HG02870 (cell line): ENCODE measurements at regions not wholly inside any gene's neighbourhood (a gene's known extent, or its start where the extent isn't known, plus 50 kb on each side); places are given as distances from the start of the nearest gene placed in this dataset.

ENCODE experiments used
- ATAC-seq: cut with Tn5 transposase; IDR thresholded peaks from one replicate; pipeline ENCODE4 v1.9.1; 2021; ENCODE audit warnings: mild to moderate bottlenecking, moderate library complexity; ENCODE audit not compliant: unreplicated experiment

GRCh38 chr4:14807856-14808255 is 194.4 kb upstream of the CPEB2 start:
- ATAC-seq, result no peak

GRCh38 chr4:14809203-14809602 is 193.1 kb upstream of the CPEB2 start:
- ATAC-seq, result no peak

- no peak for ATAC-seq
Measured at GRCh38 chr4:14810121-14810520, 192.2 kb upstream of the CPEB2 start.

GRCh38 chr4:14810568-14810967 is 191.7 kb upstream of the CPEB2 start:
- ATAC-seq, result no peak

GRCh38 chr4:14812101-14812500 is 190.2 kb upstream of the CPEB2 start:
- ATAC-seq, result no peak

- ATAC-seq, result no peak
Measured at GRCh38 chr4:14816623-14817261, 185.5 kb upstream of the CPEB2 start.

- ATAC-seq, result no peak
Measured at GRCh38 chr4:14824189-14824588, 178.1 kb upstream of the CPEB2 start.

GRCh38 chr4:14827111-14827510 is 175.2 kb upstream of the CPEB2 start:
- no peak for ATAC-seq

- no peak for ATAC-seq
Measured at GRCh38 chr4:14829795-14830194, 172.5 kb upstream of the CPEB2 start.

GRCh38 chr4:14831416-14831815 is 170.9 kb upstream of the CPEB2 start:
- ATAC-seq, result no peak

- no peak for ATAC-seq
Measured at GRCh38 chr4:14833053-14833452, 169.2 kb upstream of the CPEB2 start.

GRCh38 chr4:14834382-14834781 is 167.9 kb upstream of the CPEB2 start:
- no peak for ATAC-seq

- ATAC-seq, result no peak
Measured at GRCh38 chr4:14835288-14835687, 167.0 kb upstream of the CPEB2 start.

- no peak for ATAC-seq
Measured at GRCh38 chr4:14835708-14836425, 166.4 kb upstream of the CPEB2 start.

GRCh38 chr4:14837860-14838259 is 164.4 kb upstream of the CPEB2 start:
- peak; percentile 45 for ATAC-seq

- no peak for ATAC-seq
Measured at GRCh38 chr4:14841801-14842768, 160.2 kb upstream of the CPEB2 start.

GRCh38 chr4:14842964-14843630 is 159.2 kb upstream of the CPEB2 start:
- ATAC-seq, result no peak

- ATAC-seq, result no peak
Measured at GRCh38 chr4:14844061-14844460, 158.2 kb upstream of the CPEB2 start.

GRCh38 chr4:14848229-14848628 is 154.1 kb upstream of the CPEB2 start:
- ATAC-seq, result peak; percentile 45

- ATAC-seq, result no peak
Measured at GRCh38 chr4:14850455-14851097, 151.7 kb upstream of the CPEB2 start.
